B cell (primary cell): ENCODE measurements at regions not wholly inside any gene's neighbourhood (a gene's known extent, or its start where the extent isn't known, plus 50 kb on each side); places are given as distances from the start of the nearest gene placed in this dataset.
"Not testable (repeated sequence)": the region's sequence is repeated elsewhere in the genome, so short reads cannot be mapped to it uniquely, and the experiment has no call there.

ENCODE experiments used
- ATAC-seq: fragments of 200-7000 bp; cut with Tn5 transposase; one replicate; pipeline ENCODE4 v1.10.0; 2021; ENCODE audit warnings: low read depth, mild to moderate bottlenecking, moderate number of reproducible peaks, moderate library complexity
- CTCF ChIA-PET: fragments of 350-600 bp; sonication (Branson Sonifier 250); formaldehyde crosslinking; loops from one replicate; lab custom pipeline; 2021; ENCODE audit warnings: antibody characterized with exemption, inconsistent platforms; lab: Charles Lee
- POLR2A ChIA-PET: fragments of 350-600 bp; sonication (Branson Sonifier 250); formaldehyde crosslinking; loops from one replicate; lab custom pipeline; 2021; ENCODE audit warnings: antibody characterized with exemption; lab: Charles Lee
- DNase-seq: peaks from one replicate; pipeline ENCODE4 v3.0.0; 2013
- H2AFZ ChIP-seq: 2 replicates; pipeline ENCODE4 v1.6.1; 2012; ENCODE audit warnings: mild to moderate bottlenecking, low read depth, low read length; ENCODE audit not compliant: insufficient read depth, poor library complexity, severe bottlenecking
- H3K27ac ChIP-seq, 2 donors: 1 replicate in 1 of 2; 2 replicates in 1 of 2; pipeline ENCODE4 v1.5.1; 2012 to 2013; ENCODE audit warnings: low read length in 2 of 2, mild to moderate bottlenecking in 2 of 2, moderate library complexity in 1 of 2
- H3K27me3 ChIP-seq, 4 experiments: fragments of 200-600 bp in 1 of 4; sonication (generic) in 1 of 4; replicated peaks in 1 of 4; 1 replicate in 2 of 4; 2 replicates in 2 of 4; pipeline versions ENCODE4 v1.6.1 to v1.7.0; 2013 to 2016; ENCODE audit warnings: low read length in 3 of 4, mild to moderate bottlenecking in 2 of 4, mixed read lengths in 1 of 4, moderate library complexity in 1 of 4; ENCODE audit not compliant: insufficient read depth in 4 of 4, control insufficient read depth in 3 of 4; ENCODE audit errors: control extremely low read depth in 1 of 4
- H3K36me3 ChIP-seq, 2 experiments: replicated peaks in 1 of 2; 1 replicate in 1 of 2; 2 replicates in 1 of 2; pipeline versions ENCODE4 v1.6.1 to v1.7.1; 2013; ENCODE audit warnings: low read length in 1 of 2; ENCODE audit not compliant: insufficient read depth in 2 of 2, control insufficient read depth in 1 of 2; ENCODE audit errors: control extremely low read depth in 1 of 2, extremely low read depth in 1 of 2
- H3K4me1 ChIP-seq, 2 donors: fragments of 200-600 bp in 1 of 2; sonication (generic) in 1 of 2; 1 replicate in 1 of 2; 2 replicates in 1 of 2; pipeline versions ENCODE4 v1.5.1 to v1.6.1; 2013 to 2017; ENCODE audit warnings: low read length in 2 of 2; ENCODE audit not compliant: control insufficient read depth in 2 of 2, insufficient read depth in 2 of 2
- H3K4me2 ChIP-seq: replicated peaks from 2 replicates; pipeline ENCODE3; 2012; ENCODE audit warnings: mild to moderate bottlenecking, low read depth, low read length; ENCODE audit not compliant: poor library complexity, severe bottlenecking
- H3K4me3 ChIP-seq, 5 experiments: fragments of 200-600 bp in 1 of 5; sonication (generic) in 1 of 5; 1 replicate in 3 of 5; 2 replicates in 2 of 5; pipeline versions ENCODE4 v1.5.1 to v1.7.0; 2011 to 2016; ENCODE audit warnings: low read length in 4 of 5, mild to moderate bottlenecking in 4 of 5, low read depth in 2 of 5, control low read depth in 1 of 5, moderate library complexity in 1 of 5; ENCODE audit not compliant: insufficient read depth in 1 of 5; ENCODE audit errors: control extremely low read depth in 1 of 5, extremely low read depth in 1 of 5
- H3K79me2 ChIP-seq: fragments of 200-600 bp; sonication (generic); one replicate; pipeline ENCODE4 v1.6.0; 2016; ENCODE audit warnings: low read length; ENCODE audit not compliant: control insufficient read depth, insufficient read depth
- H3K9ac ChIP-seq: fragments of 200-600 bp; sonication (generic); 2 replicates; pipeline ENCODE4 v1.6.1; 2017; ENCODE audit warnings: mild to moderate bottlenecking, low read length, moderate library complexity
- H3K9me3 ChIP-seq, 3 donors: one replicate each; pipeline versions ENCODE4 v1.6.1 to v1.7.1; 2013; ENCODE audit warnings: low read length in 2 of 3; ENCODE audit not compliant: control insufficient read depth in 2 of 3, insufficient read depth in 1 of 3; ENCODE audit errors: control extremely low read depth in 1 of 3
- H4K20me1 ChIP-seq: 2 replicates; pipeline ENCODE4 v1.6.0; 2012; ENCODE audit warnings: mild to moderate bottlenecking, low read length; ENCODE audit not compliant: insufficient read depth, control insufficient read depth, poor library complexity, severe bottlenecking
- H3K27ac Mint-ChIP-seq: one replicate; pipeline ENCODE4 v1.8.0; 2021; ENCODE audit warnings: mixed read lengths
- H3K27me3 Mint-ChIP-seq: one replicate; pipeline ENCODE4 v1.8.0; 2021; ENCODE audit warnings: mixed read lengths
- H3K4me1 Mint-ChIP-seq: one replicate; pipeline ENCODE4 v1.8.0; 2021; ENCODE audit warnings: mixed read lengths
- H3K4me3 Mint-ChIP-seq: one replicate; pipeline ENCODE4 v1.8.0; 2021; ENCODE audit warnings: mixed read lengths
- H3K9me3 Mint-ChIP-seq: one replicate; pipeline ENCODE4 v1.8.0; 2022; ENCODE audit warnings: mixed read lengths; ENCODE audit not compliant: insufficient read depth
- EZH2 ChIP-seq: IDR thresholded peaks from 2 replicates; pipeline ENCODE4 v1.6.1; 2012; ENCODE audit warnings: borderline replicate concordance, low read depth, mild to moderate bottlenecking, moderate library complexity, low read length; ENCODE audit not compliant: insufficient read depth, poor library complexity, severe bottlenecking
- WGBS: methylation state at CpG from one replicate; pipeline ENCODE4 v1.1.5; 2013; ENCODE audit warnings: missing lambda C conversion rate; ENCODE audit not compliant: insufficient coverage; 5-methylcytosine and 5-hydroxymethylcytosine counted together
- intact Hi-C: fragments of 100-400 bp; cut with micrococcal nuclease; formaldehyde crosslinking; loops from one replicate; pipeline ENCODE4 v1.10.0; 2022
- TF ChIP-seq, protein P1 (sequence below): fragments of 200-600 bp; IDR thresholded peaks from one replicate; pipeline ENCODE4 v1.8.0; 2022; ENCODE audit warnings: antibody characterized with exemption, mild to moderate bottlenecking

DNA sequence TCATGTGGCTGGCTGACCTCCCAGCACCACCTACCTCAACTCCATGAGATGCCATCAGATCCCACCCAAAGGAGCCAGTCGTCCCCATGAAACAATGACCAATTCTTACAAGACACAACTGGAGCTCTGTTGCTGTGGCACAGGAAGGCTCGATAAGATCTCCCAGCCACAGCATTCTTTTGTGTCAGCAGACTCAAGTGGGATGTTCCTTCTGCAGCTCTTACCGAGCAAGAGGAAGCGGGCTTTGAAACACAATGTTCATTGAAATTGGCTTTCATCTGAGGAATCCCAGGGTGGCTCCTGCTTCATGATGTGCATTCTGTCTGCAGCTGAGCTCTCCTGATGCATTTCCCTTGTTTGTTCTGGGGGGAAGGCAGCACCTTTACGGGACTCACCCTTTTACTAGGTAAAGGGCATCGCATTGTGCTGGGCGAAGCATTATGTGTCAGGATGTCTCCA, 222.0 kb upstream of the SGK1 start:
- no peaks in the 10 kb centered on the region for H3K36me3 ChIP-seq
- no peak overlapping the region for H3K9ac ChIP-seq
- H3K9me3 ChIP-seq: no peaks in the 10 kb centered on the region
- H3K79me2 ChIP-seq: no peaks in the 10 kb centered on the region
- no peak for DNase-seq
- ChIA-PET POLR2A (no interaction called here), CTCF (no interaction called here)
- H3K4me3 ChIP-seq: no peak overlapping the region
- TF ChIP-seq EZH2: no peak
- TF ChIP-seq, protein P1, sequence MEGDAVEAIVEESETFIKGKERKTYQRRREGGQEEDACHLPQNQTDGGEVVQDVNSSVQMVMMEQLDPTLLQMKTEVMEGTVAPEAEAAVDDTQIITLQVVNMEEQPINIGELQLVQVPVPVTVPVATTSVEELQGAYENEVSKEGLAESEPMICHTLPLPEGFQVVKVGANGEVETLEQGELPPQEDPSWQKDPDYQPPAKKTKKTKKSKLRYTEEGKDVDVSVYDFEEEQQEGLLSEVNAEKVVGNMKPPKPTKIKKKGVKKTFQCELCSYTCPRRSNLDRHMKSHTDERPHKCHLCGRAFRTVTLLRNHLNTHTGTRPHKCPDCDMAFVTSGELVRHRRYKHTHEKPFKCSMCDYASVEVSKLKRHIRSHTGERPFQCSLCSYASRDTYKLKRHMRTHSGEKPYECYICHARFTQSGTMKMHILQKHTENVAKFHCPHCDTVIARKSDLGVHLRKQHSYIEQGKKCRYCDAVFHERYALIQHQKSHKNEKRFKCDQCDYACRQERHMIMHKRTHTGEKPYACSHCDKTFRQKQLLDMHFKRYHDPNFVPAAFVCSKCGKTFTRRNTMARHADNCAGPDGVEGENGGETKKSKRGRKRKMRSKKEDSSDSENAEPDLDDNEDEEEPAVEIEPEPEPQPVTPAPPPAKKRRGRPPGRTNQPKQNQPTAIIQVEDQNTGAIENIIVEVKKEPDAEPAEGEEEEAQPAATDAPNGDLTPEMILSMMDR: no peak
- ATAC-seq: no peak
- intact Hi-C loops: no loop called here
- Mint-ChIP-seq H3K4me3 (no peak overlapping the region), H3K9me3 (no peaks in the 10 kb centered on the region), H3K27ac (no peak overlapping the region), H3K4me1 (no peaks in the 10 kb centered on the region), H3K27me3 (peaks cover 3% of the 10 kb centered on the region)
- no peak overlapping the region for H3K4me2 ChIP-seq
- no peak overlapping the region for H3K27ac ChIP-seq
- no peak overlapping the region for H2AFZ ChIP-seq
- WGBS: 29% methylated on average over 4 of the region's 7 CpGs
- H3K4me1 ChIP-seq: no peaks in the 10 kb centered on the region
- H4K20me1 ChIP-seq: no peaks in the 10 kb centered on the region
- no peaks in the 10 kb centered on the region for H3K27me3 ChIP-seq

DNA sequence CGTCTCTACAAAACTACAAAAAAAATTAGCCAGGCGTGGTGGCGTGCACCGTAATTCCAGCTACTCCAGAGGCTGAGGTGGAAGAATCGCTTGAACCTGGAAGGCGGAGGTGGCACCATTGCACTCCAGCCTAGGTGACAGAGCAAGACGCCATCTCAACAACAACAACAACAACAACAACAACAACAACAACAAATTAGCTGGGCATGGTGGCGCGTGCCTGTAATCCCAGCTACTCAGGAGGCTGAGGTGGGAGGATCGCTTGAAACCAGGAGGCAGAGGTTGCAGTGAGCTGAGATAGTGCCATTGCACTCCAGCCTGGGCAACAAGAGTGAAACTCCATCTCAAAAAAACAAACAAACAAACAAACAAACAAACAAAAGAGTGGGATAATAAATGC, 219.9 kb upstream of the SGK1 start:
- H3K9me3 Mint-ChIP-seq, ATAC-seq, H3K27ac Mint-ChIP-seq, H3K4me2 ChIP-seq, H4K20me1 ChIP-seq, H3K4me3 Mint-ChIP-seq, H3K4me1 Mint-ChIP-seq, DNase-seq, H3K9me3 ChIP-seq, H3K36me3 ChIP-seq, H3K27me3 Mint-ChIP-seq, CTCF ChIA-PET, intact Hi-C loops, H2AFZ ChIP-seq, H3K9ac ChIP-seq, H3K27me3 ChIP-seq, H3K4me1 ChIP-seq, H3K4me3 ChIP-seq, H3K79me2 ChIP-seq, POLR2A ChIA-PET, H3K27ac ChIP-seq: not testable (repeated sequence)
- WGBS: 95% methylated on average over 6 of the region's 10 CpGs
